NCI-H2107 (cell line): ENCODE measurements at regions not wholly inside any gene's neighbourhood (a gene's known extent, or its start where the extent isn't known, plus 50 kb on each side); places are given as distances from the start of the nearest gene placed in this dataset.

Source experiments
- DNase-seq: peaks from one replicate; lab custom pipeline; 2025; lab: John Stamatoyannopoulos, UW

GRCh38 chr12:60251091-60251490 lies 655.3 kb downstream of the SLC16A7 start:
- no peak for DNase-seq

DNA sequence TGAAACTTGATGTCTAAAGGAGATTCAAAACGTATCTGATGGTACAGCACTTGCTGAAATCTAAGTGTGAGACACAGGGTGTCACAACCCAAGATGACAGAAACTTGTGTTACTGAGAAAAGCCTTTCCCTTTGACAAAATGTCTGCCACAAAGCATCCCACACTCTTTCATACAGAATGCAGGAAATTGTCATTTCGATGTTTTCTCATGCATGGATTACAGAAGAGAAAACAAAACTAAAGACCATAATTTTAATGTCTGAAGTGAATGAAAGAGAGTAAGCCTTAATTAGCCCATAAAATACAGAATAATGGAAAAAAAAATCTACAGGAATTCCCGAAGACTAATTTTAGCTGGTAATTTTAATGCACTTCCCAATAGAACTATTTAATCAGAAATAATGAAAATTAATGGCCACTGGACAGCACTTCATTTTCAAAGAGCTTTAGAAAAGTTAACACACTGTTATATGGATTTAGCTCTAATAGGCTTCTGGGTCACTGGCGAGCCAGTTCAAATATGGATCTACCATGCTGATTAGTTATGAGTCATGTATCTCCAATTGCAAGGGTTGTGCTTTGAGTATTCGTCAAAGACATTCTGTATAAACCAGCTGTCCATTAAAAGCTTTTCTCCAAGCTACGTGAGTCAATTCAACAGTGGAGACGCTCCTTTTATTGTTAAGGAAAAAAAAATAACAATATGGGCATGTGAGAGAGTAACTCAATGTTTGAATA lies 656.7 kb downstream of the SLC16A7 start:
- DNase-seq = no peak

GRCh38 chr12:60255044-60255443 lies 659.2 kb downstream of the SLC16A7 start:
- no peak for DNase-seq

GRCh38 chr12:60257063-60257462 lies 661.2 kb downstream of the SLC16A7 start:
- no peak for DNase-seq

DNA sequence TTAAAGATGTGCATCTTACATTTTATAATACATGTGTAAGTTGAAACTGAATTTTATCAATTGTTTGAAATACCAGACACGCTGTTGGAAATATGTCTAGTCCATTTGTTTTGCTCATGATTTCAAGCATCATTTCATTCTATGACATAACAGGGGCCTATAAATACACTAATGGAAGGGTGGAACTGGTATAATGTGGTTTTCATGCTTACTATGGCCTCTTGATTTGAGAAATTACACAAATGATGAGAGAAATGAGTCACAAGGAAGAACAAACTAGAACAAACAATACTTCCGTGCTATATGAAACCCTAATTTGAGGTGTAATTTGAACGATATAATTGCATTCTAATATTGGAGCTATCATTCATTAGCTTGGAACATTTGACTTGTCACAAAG lies 663.4 kb downstream of the SLC16A7 start:
- no peak for DNase-seq

GRCh38 chr12:60262378-60262777 lies 666.5 kb downstream of the SLC16A7 start:
- no peak for DNase-seq

- DNase-seq = no peak
Observed at GRCh38 chr12:60263161-60263560, 667.3 kb downstream of the SLC16A7 start.

DNA sequence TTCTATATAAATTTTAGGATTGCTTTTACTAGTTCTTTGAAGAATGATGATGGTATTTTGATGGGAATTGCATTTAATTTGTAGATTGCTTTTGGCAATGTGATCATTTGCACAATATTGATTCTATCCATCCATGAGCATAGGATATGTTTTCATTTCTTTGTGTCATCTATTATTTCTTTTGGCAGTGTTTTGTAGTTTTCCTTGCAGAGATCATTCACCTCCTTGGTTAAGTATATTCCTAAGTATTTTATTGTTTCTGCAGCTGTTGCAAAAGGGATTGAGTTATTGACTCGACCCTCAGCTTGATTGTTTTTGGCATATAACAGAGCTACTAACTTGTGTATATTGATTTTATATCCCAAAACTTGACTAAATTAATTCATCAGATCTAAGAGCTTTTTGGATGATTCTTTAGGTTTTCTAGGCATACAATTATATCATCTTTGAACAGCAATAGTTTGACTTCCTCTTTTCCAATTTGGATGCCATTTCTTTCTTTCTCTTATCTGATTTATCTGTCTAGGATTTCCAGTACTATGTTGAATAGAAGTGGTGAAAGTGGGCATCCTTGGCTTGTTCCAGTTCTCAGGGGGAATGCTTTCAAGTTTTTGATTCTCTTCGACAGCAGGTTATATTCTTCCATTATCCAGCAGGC lies 668.1 kb downstream of the SLC16A7 start:
- DNase-seq = no peak

- DNase-seq = no peak
Observed at GRCh38 chr12:60265741-60266140, 669.9 kb downstream of the SLC16A7 start.

GRCh38 chr12:60266381-60266852 lies 670.6 kb downstream of the SLC16A7 start:
- DNase-seq = no peak

- DNase-seq = no peak
Observed at GRCh38 chr12:60269611-60270269, 673.9 kb downstream of the SLC16A7 start.

GRCh38 chr12:60271816-60272215 lies 676.0 kb downstream of the SLC16A7 start:
- no peak for DNase-seq

DNA sequence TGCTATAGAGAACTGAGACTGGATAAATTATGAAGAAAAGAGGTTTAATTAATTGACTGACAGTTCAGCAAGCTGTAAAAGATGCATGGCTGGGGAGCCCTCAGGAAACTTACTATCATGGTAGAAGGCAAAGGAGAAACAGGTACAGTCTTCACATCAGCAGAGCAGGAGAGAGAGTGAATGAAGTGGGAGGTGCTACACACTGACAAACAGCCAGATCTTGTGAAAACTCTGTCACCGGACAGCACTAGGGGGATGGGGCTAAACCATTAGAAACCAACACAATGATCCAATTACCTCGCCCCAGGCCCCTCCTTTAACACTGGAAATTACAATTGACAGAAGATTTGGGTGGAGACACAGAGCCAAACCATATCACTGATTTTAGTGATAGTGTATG lies 682.4 kb downstream of the SLC16A7 start:
- no peak for DNase-seq

DNA sequence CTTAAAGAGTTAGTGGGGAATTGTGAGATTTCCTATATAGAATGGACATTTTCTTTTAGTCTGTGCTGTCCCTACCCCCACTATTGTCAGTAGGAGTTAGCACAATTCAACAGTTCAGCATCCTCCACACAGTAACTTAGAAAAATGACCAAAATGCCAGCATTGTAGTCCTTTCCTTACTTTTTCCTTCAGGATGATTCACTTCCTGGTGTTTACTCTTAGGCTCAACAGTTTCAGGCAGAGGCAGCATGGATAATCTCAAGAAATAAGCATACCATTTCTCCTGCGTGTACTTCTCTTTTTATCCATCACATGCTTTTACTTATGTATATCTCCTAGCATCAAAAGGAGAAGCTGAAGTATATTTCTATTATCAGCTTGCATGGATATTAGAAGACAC lies 683.4 kb downstream of the SLC16A7 start:
- DNase-seq = no peak

- no peak for DNase-seq
Observed at GRCh38 chr12:60281522-60281921, 685.7 kb downstream of the SLC16A7 start.

- no peak for DNase-seq
Observed at GRCh38 chr12:60290532-60290931, 694.7 kb downstream of the SLC16A7 start.

- no peak for DNase-seq
Observed at GRCh38 chr12:60308366-60308991, 712.6 kb downstream of the SLC16A7 start.

DNA sequence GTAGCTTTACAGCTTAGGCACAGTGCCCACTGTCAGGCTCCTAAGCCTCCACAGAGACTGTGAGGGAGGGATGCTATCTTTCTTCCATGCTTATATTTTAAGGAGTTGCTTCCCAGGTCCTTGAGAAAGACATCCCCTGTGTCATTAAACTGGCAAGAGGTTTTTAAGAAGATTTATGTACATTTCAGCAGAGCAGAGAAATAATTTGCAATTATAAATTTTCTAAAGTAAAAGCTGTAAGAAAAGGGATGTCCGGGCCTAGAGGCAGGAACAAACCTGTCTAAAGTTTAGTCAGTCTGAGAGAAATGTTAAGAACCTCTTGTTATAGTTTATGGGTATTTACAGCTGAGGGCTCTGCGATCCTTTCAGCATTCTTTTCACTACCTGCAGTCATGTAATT lies 716.1 kb downstream of the SLC16A7 start:
- DNase-seq = no peak

DNA sequence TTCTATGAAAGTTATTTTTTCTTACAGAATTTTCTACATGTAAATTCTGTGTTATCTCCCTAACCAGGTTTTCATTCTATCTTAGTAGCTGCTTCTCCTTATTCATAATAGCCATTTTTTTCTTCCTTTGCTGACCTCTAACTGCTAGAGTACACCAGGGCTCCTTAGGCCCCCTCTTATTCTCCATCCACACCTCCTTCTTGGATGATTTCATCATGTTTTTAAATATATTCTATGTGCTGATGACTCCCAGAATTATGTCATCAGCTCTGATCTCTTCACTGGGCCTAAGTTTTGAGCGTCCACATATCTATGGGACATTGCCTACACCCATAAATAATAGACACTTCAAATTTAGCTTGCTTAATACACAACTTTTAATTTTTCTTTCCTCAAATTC lies 721.5 kb downstream of the SLC16A7 start:
- no peak for DNase-seq

DNA sequence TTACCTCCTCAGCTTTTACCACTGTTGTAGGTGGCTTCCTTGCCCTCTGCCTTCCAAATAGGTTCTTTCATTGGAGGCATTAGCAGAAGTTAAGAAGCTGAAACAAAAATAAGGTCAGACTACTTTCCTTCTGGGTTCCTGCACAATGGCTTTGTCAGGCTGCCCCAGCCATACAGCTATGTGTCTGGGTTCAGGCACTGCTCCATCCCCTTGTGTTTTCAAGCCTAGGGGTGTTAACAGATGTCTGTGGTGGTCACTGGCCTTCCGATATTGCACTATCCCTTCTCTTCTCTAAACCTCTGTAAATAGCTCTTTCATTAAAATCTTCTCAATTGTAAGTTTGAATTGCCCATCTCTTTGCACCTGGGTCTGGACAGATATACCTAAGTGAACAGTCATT lies 728.9 kb downstream of the SLC16A7 start:
- no peak for DNase-seq

DNA sequence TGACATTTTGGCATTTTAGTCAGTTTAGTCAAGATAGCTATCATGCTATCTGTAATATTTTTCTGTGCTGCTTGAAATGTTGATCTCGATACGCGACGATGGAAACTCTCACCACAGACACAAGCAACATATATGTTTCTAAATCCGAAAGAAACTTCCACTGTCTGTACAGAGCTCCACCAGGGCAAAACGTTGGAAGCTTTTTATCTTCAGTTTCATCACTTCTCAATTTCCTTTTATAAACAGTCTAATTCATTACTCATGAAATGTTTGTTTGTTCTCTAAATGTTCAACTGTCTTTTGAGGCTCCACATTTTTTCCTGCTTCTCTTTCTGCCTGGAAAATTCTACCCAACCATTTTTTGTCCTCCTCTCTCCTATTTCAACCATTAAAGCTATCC lies 737.6 kb downstream of the SLC16A7 start:
- DNase-seq = no peak

- DNase-seq = no peak
Observed at GRCh38 chr12:60335745-60336144, 739.9 kb downstream of the SLC16A7 start.
